ENCODE measurements at regions not wholly inside any gene's neighbourhood (a gene's known extent, or its start where the extent isn't known, plus 50 kb on each side); places are given as distances from the start of the nearest gene placed in this dataset.

GRCh38 chr10:22851865-22852239 lies 76.0 kb upstream of the ARMC3 start (continued):
- TF ChIP-seq, protein P1, sequence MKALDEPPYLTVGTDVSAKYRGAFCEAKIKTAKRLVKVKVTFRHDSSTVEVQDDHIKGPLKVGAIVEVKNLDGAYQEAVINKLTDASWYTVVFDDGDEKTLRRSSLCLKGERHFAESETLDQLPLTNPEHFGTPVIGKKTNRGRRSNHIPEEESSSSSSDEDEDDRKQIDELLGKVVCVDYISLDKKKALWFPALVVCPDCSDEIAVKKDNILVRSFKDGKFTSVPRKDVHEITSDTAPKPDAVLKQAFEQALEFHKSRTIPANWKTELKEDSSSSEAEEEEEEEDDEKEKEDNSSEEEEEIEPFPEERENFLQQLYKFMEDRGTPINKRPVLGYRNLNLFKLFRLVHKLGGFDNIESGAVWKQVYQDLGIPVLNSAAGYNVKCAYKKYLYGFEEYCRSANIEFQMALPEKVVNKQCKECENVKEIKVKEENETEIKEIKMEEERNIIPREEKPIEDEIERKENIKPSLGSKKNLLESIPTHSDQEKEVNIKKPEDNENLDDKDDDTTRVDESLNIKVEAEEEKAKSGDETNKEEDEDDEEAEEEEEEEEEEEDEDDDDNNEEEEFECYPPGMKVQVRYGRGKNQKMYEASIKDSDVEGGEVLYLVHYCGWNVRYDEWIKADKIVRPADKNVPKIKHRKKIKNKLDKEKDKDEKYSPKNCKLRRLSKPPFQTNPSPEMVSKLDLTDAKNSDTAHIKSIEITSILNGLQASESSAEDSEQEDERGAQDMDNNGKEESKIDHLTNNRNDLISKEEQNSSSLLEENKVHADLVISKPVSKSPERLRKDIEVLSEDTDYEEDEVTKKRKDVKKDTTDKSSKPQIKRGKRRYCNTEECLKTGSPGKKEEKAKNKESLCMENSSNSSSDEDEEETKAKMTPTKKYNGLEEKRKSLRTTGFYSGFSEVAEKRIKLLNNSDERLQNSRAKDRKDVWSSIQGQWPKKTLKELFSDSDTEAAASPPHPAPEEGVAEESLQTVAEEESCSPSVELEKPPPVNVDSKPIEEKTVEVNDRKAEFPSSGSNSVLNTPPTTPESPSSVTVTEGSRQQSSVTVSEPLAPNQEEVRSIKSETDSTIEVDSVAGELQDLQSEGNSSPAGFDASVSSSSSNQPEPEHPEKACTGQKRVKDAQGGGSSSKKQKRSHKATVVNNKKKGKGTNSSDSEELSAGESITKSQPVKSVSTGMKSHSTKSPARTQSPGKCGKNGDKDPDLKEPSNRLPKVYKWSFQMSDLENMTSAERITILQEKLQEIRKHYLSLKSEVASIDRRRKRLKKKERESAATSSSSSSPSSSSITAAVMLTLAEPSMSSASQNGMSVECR (CRISPR knock-in tag; IDR thresholded peaks at IDR 0.05; ENCODE audit: borderline replicate concordance) = no peak
- TF ChIP-seq ZBTB21 (CRISPR knock-in tag; IDR thresholded peaks at IDR 0.05; ENCODE audit: borderline replicate concordance) (no peak), SP1 (CRISPR knock-in tag; conservative IDR thresholded peaks at IDR 0.05) (no peak)

- POLR2A ChIA-PET = no interaction called here
- H3K36me3 Mint-ChIP-seq = no peaks in the 10 kb centered on the region
- ATAC-seq (no peak), DNase-seq (ENCODE audit: low spot score) (no peak)
- 0 out of 2 replicates have a peak, but pooled peaks cover 4% of the 10 kb centered on the region for H3K9me3 Mint-ChIP-seq
- TF ChIP-seq, protein P2, sequence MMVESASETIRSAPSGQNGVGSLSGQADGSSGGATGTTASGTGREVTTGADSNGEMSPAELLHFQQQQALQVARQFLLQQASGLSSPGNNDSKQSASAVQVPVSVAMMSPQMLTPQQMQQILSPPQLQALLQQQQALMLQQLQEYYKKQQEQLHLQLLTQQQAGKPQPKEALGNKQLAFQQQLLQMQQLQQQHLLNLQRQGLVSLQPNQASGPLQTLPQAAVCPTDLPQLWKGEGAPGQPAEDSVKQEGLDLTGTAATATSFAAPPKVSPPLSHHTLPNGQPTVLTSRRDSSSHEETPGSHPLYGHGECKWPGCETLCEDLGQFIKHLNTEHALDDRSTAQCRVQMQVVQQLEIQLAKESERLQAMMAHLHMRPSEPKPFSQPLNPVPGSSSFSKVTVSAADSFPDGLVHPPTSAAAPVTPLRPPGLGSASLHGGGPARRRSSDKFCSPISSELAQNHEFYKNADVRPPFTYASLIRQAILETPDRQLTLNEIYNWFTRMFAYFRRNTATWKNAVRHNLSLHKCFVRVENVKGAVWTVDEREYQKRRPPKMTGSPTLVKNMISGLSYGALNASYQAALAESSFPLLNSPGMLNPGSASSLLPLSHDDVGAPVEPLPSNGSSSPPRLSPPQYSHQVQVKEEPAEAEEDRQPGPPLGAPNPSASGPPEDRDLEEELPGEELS (CRISPR knock-in tag; IDR thresholded peaks at IDR 0.05) = no peak
- TF ChIP-seq, protein P3, sequence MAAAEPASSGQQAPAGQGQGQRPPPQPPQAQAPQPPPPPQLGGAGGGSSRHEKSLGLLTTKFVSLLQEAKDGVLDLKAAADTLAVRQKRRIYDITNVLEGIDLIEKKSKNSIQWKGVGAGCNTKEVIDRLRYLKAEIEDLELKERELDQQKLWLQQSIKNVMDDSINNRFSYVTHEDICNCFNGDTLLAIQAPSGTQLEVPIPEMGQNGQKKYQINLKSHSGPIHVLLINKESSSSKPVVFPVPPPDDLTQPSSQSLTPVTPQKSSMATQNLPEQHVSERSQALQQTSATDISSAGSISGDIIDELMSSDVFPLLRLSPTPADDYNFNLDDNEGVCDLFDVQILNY (CRISPR knock-in tag; IDR thresholded peaks at IDR 0.05) = no peak
- H3K4me3 Mint-ChIP-seq = no peak overlapping the region
- no peaks in the 10 kb centered on the region for H3K27me3 Mint-ChIP-seq (ENCODE audit: low read depth)
- H3K4me1 Mint-ChIP-seq = peaks cover 4% of the 10 kb centered on the region; the same call in 1 of the 2 replicates
- no peak overlapping the region for H3K27ac Mint-ChIP-seq
- CTCF ChIA-PET = no interaction called here
These were observed 77.3 kb upstream of the ARMC3 start for GRCh38 chr10:22850541-22850940.

DNA sequence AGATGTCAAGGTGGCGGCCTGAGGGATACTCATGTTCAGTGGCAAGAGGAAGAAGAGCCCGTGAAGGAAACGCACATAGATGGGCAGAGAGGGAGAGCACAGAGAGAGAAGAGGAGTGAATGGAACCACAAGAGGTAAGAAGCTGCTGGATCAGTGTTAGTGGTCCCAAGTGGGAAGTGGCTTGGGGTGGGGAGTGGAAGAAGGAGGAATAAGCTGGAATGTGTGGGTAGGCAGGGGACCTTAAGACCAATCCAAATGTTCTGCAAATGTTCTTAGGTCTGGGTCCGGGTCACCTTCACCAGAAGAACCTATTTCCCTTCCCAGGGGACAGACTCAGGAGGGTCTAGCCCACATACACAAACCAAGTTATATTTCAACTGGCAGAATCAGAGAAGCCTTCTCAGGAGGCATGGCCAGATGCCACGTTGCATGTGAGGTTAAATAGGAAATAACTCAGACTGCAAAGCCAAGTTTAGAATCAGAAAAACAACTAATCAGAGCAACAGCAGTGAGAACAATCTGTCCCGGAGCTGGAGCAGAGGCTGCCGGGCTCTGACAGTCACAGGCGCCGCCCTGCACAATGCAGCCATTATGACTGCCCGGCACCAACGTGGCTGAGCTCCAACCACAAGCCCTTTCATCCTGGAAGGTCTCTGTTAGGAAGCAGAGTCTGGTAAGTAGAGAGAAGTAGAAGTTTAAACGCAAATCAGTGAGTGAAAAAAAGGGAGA lies 78.6 kb upstream of the ARMC3 start:
- ATAC-seq = no peak
- CTCF ChIA-PET = no interaction called here

More for the DNA sequence above, 78.6 kb upstream of the ARMC3 start:
- Mint-ChIP-seq H3K4me3 (no peak overlapping the region), H3K4me1 (peaks cover 4% of the 10 kb centered on the region; the same call in 1 of the 2 replicates), H3K27ac (no peak overlapping the region), H3K27me3 (ENCODE audit: low read depth) (no peaks in the 10 kb centered on the region), H3K36me3 (no peaks in the 10 kb centered on the region), H3K9me3 (0 out of 2 replicates have a peak, but pooled peaks cover 4% of the 10 kb centered on the region)
- DNase-seq (ENCODE audit: low spot score) = no peak
- POLR2A ChIA-PET = interaction anchor here (0.6 kb wide), 1 partner anchor 19 kb away, joined by 7 read pairs; no protein-coding TSS in a partner anchor
- no peak for TF ChIP-seq ATF1 (CRISPR knock-in tag; IDR thresholded peaks at IDR 0.05)
- TF ChIP-seq KAT7 (CRISPR knock-in tag; IDR thresholded peaks at IDR 0.05; ENCODE audit: borderline replicate concordance) = no peak
- TF ChIP-seq, protein P4, sequence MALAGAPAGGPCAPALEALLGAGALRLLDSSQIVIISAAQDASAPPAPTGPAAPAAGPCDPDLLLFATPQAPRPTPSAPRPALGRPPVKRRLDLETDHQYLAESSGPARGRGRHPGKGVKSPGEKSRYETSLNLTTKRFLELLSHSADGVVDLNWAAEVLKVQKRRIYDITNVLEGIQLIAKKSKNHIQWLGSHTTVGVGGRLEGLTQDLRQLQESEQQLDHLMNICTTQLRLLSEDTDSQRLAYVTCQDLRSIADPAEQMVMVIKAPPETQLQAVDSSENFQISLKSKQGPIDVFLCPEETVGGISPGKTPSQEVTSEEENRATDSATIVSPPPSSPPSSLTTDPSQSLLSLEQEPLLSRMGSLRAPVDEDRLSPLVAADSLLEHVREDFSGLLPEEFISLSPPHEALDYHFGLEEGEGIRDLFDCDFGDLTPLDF (CRISPR knock-in tag; IDR thresholded peaks at IDR 0.05) = no peak
- TF ChIP-seq MLX (CRISPR knock-in tag; IDR thresholded peaks at IDR 0.05) = no peak
- TF ChIP-seq ATF2 (CRISPR knock-in tag; IDR thresholded peaks at IDR 0.05; ENCODE audit: borderline replicate concordance, low read depth) = no peak
- no peak for TF ChIP-seq SMAD4 (CRISPR knock-in tag; IDR thresholded peaks at IDR 0.05)
